GM21526 (cell line): ENCODE measurements at regions not wholly inside any gene's neighbourhood (a gene's known extent, or its start where the extent isn't known, plus 50 kb on each side); places are given as distances from the start of the nearest gene placed in this dataset.
"Not testable (repeated sequence)": the region's sequence is repeated elsewhere in the genome, so short reads cannot be mapped to it uniquely, and the experiment has no call there.

Experiments
- ATAC-seq: cut with Tn5 transposase; IDR thresholded peaks from one replicate; pipeline ENCODE4 v1.9.1; 2021; ENCODE audit warnings: moderate library complexity; ENCODE audit not compliant: unreplicated experiment, low FRiP score

- ATAC-seq = no peak
These were observed 100.9 kb downstream of the QRSL1 start for GRCh38 chr6:106730264-106730663.

- no peak for ATAC-seq
These were observed 100.5 kb downstream of the QRSL1 start for GRCh38 chr6:106729841-106730240.

GRCh38 chr6:106728296-106728870 lies 99.0 kb downstream of the QRSL1 start:
- ATAC-seq = no peak

GRCh38 chr6:106727480-106728149 lies 98.2 kb downstream of the QRSL1 start:
- no peak for ATAC-seq

- no peak for ATAC-seq
These were observed 95.5 kb downstream of the QRSL1 start for GRCh38 chr6:106724848-106725247.

- no peak for ATAC-seq
These were observed 95.0 kb downstream of the QRSL1 start for GRCh38 chr6:106724337-106724736.

GRCh38 chr6:106723419-106723818 lies 94.0 kb downstream of the QRSL1 start:
- not testable (repeated sequence) for ATAC-seq

- not testable (repeated sequence) for ATAC-seq
These were observed 91.8 kb downstream of the QRSL1 start for GRCh38 chr6:106721189-106721588.
